Neural cell (in vitro differentiated cells): ENCODE measurements at regions not wholly inside any gene's neighbourhood (a gene's known extent, or its start where the extent isn't known, plus 50 kb on each side); places are given as distances from the start of the nearest gene placed in this dataset.

Experiments used
- H2AFZ ChIP-seq: fragments of 200-600, 300-800 bp; sonication (generic), shearing (Covaris generic); 2 replicates; pipeline ENCODE4 v1.6.0; 2014; ENCODE audit warnings: low read depth, mild to moderate bottlenecking, antibody characterized with exemption, low read length, moderate library complexity
- H3F3A ChIP-seq: fragments of 200-600 bp; shearing (Covaris generic); 2 replicates; pipeline ENCODE4 v1.6.1; 2016; ENCODE audit warnings: mild to moderate bottlenecking, moderate library complexity, mixed read lengths, antibody characterized with exemption, low read length; ENCODE audit not compliant: insufficient read depth, poor library complexity, severe bottlenecking
- H3K27ac ChIP-seq: fragments of 200-600, 300-800 bp; sonication (generic), shearing (Covaris generic); 2 replicates; pipeline ENCODE4 v1.5.1; 2014; ENCODE audit warnings: mild to moderate bottlenecking, low read length, moderate library complexity
- H3K27me3 ChIP-seq: fragments of 300-800, 200-600 bp; sonication (generic), shearing (Covaris generic); 2 replicates; pipeline ENCODE4 v1.6.0; 2014; ENCODE audit warnings: mild to moderate bottlenecking, low read depth, low read length, moderate library complexity; ENCODE audit not compliant: insufficient read depth
- H3K36me3 ChIP-seq: fragments of 300-800, 200-600 bp; sonication (generic), shearing (Covaris generic); 2 replicates; pipeline ENCODE4 v1.5.1; 2014; ENCODE audit warnings: mild to moderate bottlenecking, antibody characterized with exemption, low read length, moderate library complexity; ENCODE audit not compliant: insufficient read depth
- H3K4me2 ChIP-seq: fragments of 300-800, 200-600 bp; sonication (generic), shearing (Covaris generic); 2 replicates; pipeline ENCODE4 v1.6.0; 2014; ENCODE audit warnings: mild to moderate bottlenecking, low read length
- H3K4me3 ChIP-seq: fragments of 300-800, 200-600 bp; sonication (generic), shearing (Covaris generic); 2 replicates; pipeline ENCODE4 v1.5.1; 2014; ENCODE audit warnings: mild to moderate bottlenecking, low read length, moderate library complexity
- H3K79me2 ChIP-seq: fragments of 200-600 bp; shearing (Covaris generic); replicated peaks from 2 replicates; pipeline ENCODE4 v1.6.0; 2014; ENCODE audit warnings: mild to moderate bottlenecking, low read length, moderate library complexity; ENCODE audit not compliant: insufficient read depth
- H3K9ac ChIP-seq: fragments of 300-800, 200-600 bp; sonication (generic), shearing (Covaris generic); 2 replicates; pipeline ENCODE4 v1.6.1; 2016; ENCODE audit warnings: mild to moderate bottlenecking, low read length, mixed read lengths
- H3K9me2 ChIP-seq: fragments of 200-600 bp; shearing (Covaris generic); 2 replicates; pipeline ENCODE4 v1.6.1; 2016; ENCODE audit warnings: mild to moderate bottlenecking, low read length, mixed read lengths; ENCODE audit not compliant: insufficient read depth
- H3K9me3 ChIP-seq: fragments of 200-600, 300-800 bp; sonication (generic), shearing (Covaris generic); 2 replicates; pipeline ENCODE4 v1.6.1; 2016; ENCODE audit warnings: mild to moderate bottlenecking, mixed run types, low read length, moderate library complexity, mixed read lengths
- H4K20me1 ChIP-seq: fragments of 200-600 bp; shearing (Covaris generic); 2 replicates; pipeline ENCODE4 v1.6.1; 2016; ENCODE audit warnings: mild to moderate bottlenecking, mixed run types; ENCODE audit not compliant: insufficient read depth
- CTCF ChIP-seq: fragments of 450-650 bp; IDR thresholded peaks from 2 replicates; pipeline ENCODE4 v1.5.1; 2014; ENCODE audit warnings: antibody characterized with exemption, mild to moderate bottlenecking, moderate library complexity; ENCODE audit not compliant: poor library complexity, severe bottlenecking
- EP300 ChIP-seq: fragments of 450-650 bp; conservative IDR thresholded peaks from 2 replicates; pipeline ENCODE4 v1.6.1; 2014; ENCODE audit warnings: antibody characterized with exemption, mild to moderate bottlenecking, moderate library complexity; ENCODE audit not compliant: poor library complexity, severe bottlenecking
- EZH2 ChIP-seq: fragments of 200-600, 300-800 bp; shearing (Covaris generic), sonication (generic); IDR thresholded peaks from 2 replicates; pipeline ENCODE4 v1.6.1; 2014; ENCODE audit warnings: antibody characterized with exemption, low read length, borderline replicate concordance, mild to moderate bottlenecking; ENCODE audit not compliant: insufficient read depth, poor library complexity, severe bottlenecking
- MXI1 ChIP-seq: fragments of 450-650 bp; conservative IDR thresholded peaks from 2 replicates; pipeline ENCODE4 v1.6.1; 2014; ENCODE audit warnings: antibody characterized with exemption, mild to moderate bottlenecking; ENCODE audit not compliant: poor library complexity, severe bottlenecking
- POLR2AphosphoS5 ChIP-seq: IDR thresholded peaks from 2 replicates; pipeline ENCODE4 v1.6.1; 2012
- RAD21 ChIP-seq: fragments of 450-650 bp; conservative IDR thresholded peaks from 2 replicates; pipeline ENCODE4 v1.6.1; 2014; ENCODE audit warnings: antibody characterized with exemption, mild to moderate bottlenecking, moderate library complexity
- REST ChIP-seq: IDR thresholded peaks from 2 replicates; pipeline ENCODE4 v1.6.1; 2012; ENCODE audit warnings: borderline replicate concordance
- SMC3 ChIP-seq: fragments of 450-650 bp; conservative IDR thresholded peaks from 2 replicates; pipeline ENCODE4 v1.6.1; 2014; ENCODE audit warnings: antibody characterized with exemption, mild to moderate bottlenecking, moderate library complexity; ENCODE audit not compliant: poor library complexity
- TAF1 ChIP-seq: IDR thresholded peaks from 2 replicates; pipeline ENCODE4 v1.6.1; 2012; ENCODE audit warnings: low read depth

GRCh38 chr12:58470266-58471010, 449.9 kb downstream of the LRIG3 start:
- Histone ChIP-seq H3K9me3 (no peaks in the 10 kb centered on the region), H2AFZ (no peak overlapping the region), H3K79me2 (no peaks in the 10 kb centered on the region), H3K4me2 (no peak overlapping the region), H3K27me3 (no peaks in the 10 kb centered on the region), H3K9ac (no peak overlapping the region), H3K36me3 (no peaks in the 10 kb centered on the region), H3F3A (no peaks in the 10 kb centered on the region), H3K27ac (no peak overlapping the region), H3K9me2 (no peaks in the 10 kb centered on the region), H4K20me1 (no peaks in the 10 kb centered on the region), H3K4me3 (no peak overlapping the region)
- no peak for TF ChIP-seq MXI1
- TF ChIP-seq POLR2AphosphoS5 = no peak
- no peak for TF ChIP-seq TAF1
- no peak for TF ChIP-seq SMC3
- TF ChIP-seq CTCF = no peak
- no peak for TF ChIP-seq EZH2
- no peak for TF ChIP-seq EP300

- H3K27ac ChIP-seq = no peak overlapping the region
- no peaks in the 10 kb centered on the region for H3F3A ChIP-seq
- TF ChIP-seq MXI1 (no peak), RAD21 (no peak), POLR2AphosphoS5 (no peak), SMC3 (no peak), TAF1 (no peak), REST (no peak), EZH2 (no peak), CTCF (no peak), EP300 (no peak)
- no peaks in the 10 kb centered on the region for H4K20me1 ChIP-seq
- no peak overlapping the region for H3K4me3 ChIP-seq
- no peaks in the 10 kb centered on the region for H3K27me3 ChIP-seq
- no peak overlapping the region for H3K4me2 ChIP-seq
- H3K9ac ChIP-seq = no peak overlapping the region
- no peaks in the 10 kb centered on the region for H3K79me2 ChIP-seq
- H3K36me3 ChIP-seq = no peaks in the 10 kb centered on the region
- H2AFZ ChIP-seq = no peak overlapping the region
- H3K9me3 ChIP-seq = no peaks in the 10 kb centered on the region
- no peaks in the 10 kb centered on the region for H3K9me2 ChIP-seq
Measured at GRCh38 chr12:58479401-58479800, 440.9 kb downstream of the LRIG3 start.
